ENCODE measurements at regions not wholly inside any gene's neighbourhood (a gene's known extent, or its start where the extent isn't known, plus 50 kb on each side); places are given as distances from the start of the nearest gene placed in this dataset.

GRCh38 chr18:43482600-43482999, 205.3 kb upstream of the SYT4 start:
- DNase-seq = no peak

- DNase-seq = peak; percentile 77
Observed at GRCh38 chr18:43484710-43485109, 207.4 kb upstream of the SYT4 start.

- peak; percentile 76 for DNase-seq
Observed at GRCh38 chr18:43485545-43485963, 208.3 kb upstream of the SYT4 start.

- DNase-seq = peak; percentile 88
Observed at GRCh38 chr18:43486462-43486861, 209.2 kb upstream of the SYT4 start.

- DNase-seq = no peak
Observed at GRCh38 chr18:43501099-43501498, 223.8 kb upstream of the SYT4 start.

- DNase-seq = no peak
Observed at GRCh38 chr18:43506935-43507334, 229.6 kb upstream of the SYT4 start.

GRCh38 chr18:43507842-43508481, 230.7 kb upstream of the SYT4 start:
- DNase-seq = peak; percentile 56

- DNase-seq = peak; percentile 34
Observed at GRCh38 chr18:43514747-43515146, 237.5 kb upstream of the SYT4 start.

- peak; percentile 37 for DNase-seq
Observed at GRCh38 chr18:43515481-43515880, 238.2 kb upstream of the SYT4 start.

GRCh38 chr18:43524260-43524659, 247.0 kb upstream of the SYT4 start:
- no peak for DNase-seq

- peak; percentile 46 for DNase-seq
Observed at GRCh38 chr18:43525169-43525568, 247.9 kb upstream of the SYT4 start.

- DNase-seq = no peak
Observed at GRCh38 chr18:43526426-43527145, 249.3 kb upstream of the SYT4 start.

GRCh38 chr18:43531438-43531837, 254.1 kb upstream of the SYT4 start:
- peak; percentile 13 for DNase-seq

- no peak for DNase-seq
Observed at GRCh38 chr18:43533371-43533770, 256.1 kb upstream of the SYT4 start.

GRCh38 chr18:43534511-43534910, 257.2 kb upstream of the SYT4 start:
- no peak for DNase-seq

GRCh38 chr18:43539862-43540261, 262.6 kb upstream of the SYT4 start:
- DNase-seq = no peak

GRCh38 chr18:43542016-43542415, 264.7 kb upstream of the SYT4 start:
- DNase-seq = no peak

GRCh38 chr18:43543236-43543635, 265.9 kb upstream of the SYT4 start:
- no peak for DNase-seq

- DNase-seq = no peak
Observed at GRCh38 chr18:43547456-43547855, 270.2 kb upstream of the SYT4 start.

GRCh38 chr18:43559507-43559906, 282.2 kb upstream of the SYT4 start:
- peak; percentile 17 for DNase-seq

GRCh38 chr18:43563780-43564179, 286.5 kb upstream of the SYT4 start:
- DNase-seq = peak; percentile 78

GRCh38 chr18:43570593-43570992, 293.3 kb upstream of the SYT4 start:
- no peak for DNase-seq

- DNase-seq = peak; percentile 82
Observed at GRCh38 chr18:43571078-43571689, 293.9 kb upstream of the SYT4 start.

GRCh38 chr18:43572163-43572562, 294.9 kb upstream of the SYT4 start:
- no peak for DNase-seq
